ENCODE measurements at regions not wholly inside any gene's neighbourhood (a gene's known extent, or its start where the extent isn't known, plus 50 kb on each side); places are given as distances from the start of the nearest gene placed in this dataset.
"Not testable (repeated sequence)": the region's sequence is repeated elsewhere in the genome, so short reads cannot be mapped to it uniquely, and the experiment has no call there.

DNA sequence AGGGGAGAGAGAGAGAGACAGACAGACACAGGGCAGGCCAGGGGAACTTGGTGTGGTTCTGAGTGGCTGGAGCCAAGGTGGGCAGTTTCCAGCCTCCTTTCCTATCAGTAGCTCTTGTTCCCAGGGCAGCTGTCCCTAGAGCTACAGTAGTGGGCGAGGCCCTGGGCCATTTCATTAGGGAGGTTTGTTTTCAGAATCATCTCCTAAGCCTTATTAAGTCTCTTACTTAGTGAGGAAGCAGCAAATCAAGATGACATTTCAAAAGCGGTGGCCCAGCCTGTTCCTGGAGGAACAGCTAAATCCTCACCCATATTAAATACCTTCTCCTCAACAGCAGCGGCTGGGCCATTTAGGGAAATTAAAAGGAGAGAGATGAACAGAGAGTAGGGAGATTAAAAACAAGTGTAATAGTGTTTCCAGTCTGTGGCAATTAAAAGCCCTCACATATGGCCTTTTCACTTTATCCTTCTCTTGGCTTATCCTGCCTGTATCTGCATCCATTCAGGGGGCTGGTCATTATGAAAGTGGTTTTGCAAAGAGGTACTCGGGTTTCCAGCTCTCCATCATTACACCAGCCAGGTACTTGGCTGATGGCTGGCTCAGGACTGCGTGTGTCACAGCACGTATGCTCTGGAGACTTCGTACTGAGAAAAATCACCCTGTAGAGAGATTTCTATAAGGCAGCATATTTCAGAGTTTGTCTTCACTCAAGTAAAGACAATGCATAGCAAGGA is 91.9 kb upstream of the PRR23C start:
- DNase-seq: no peak

GRCh38 chr3:139140553-139140952 is 95.9 kb upstream of the PRR23C start:
- no peak for DNase-seq

- DNase-seq: not testable (repeated sequence)
Measured at GRCh38 chr3:139145980-139146379, 101.3 kb upstream of the PRR23C start.

- no peak for DNase-seq
Measured at GRCh38 chr3:139151530-139151929, 106.8 kb upstream of the PRR23C start.

DNA sequence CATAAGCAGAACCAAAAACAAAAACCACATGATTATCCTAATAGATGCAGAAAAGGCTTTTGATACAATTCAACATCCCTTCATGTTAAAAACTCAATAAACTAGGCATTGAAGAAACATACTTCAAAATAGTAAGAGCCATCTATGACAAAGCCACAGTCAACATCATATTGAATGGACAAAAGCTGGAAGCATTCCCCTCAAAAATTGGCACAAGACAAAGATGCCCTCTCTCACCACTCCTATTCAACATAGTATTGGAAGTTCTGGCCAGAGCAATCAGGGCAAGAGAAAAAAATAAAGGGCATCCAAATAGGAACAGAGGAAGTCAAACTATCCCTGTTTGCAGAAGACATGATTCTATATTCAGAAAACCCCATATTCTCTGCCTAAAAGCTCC is 108.7 kb upstream of the PRR23C start:
- not testable (repeated sequence) for DNase-seq

- no peak for DNase-seq
Measured at GRCh38 chr3:139157161-139157932, 112.7 kb upstream of the PRR23C start.

GRCh38 chr3:139159356-139159755 is 114.7 kb upstream of the PRR23C start:
- DNase-seq: no peak

DNA sequence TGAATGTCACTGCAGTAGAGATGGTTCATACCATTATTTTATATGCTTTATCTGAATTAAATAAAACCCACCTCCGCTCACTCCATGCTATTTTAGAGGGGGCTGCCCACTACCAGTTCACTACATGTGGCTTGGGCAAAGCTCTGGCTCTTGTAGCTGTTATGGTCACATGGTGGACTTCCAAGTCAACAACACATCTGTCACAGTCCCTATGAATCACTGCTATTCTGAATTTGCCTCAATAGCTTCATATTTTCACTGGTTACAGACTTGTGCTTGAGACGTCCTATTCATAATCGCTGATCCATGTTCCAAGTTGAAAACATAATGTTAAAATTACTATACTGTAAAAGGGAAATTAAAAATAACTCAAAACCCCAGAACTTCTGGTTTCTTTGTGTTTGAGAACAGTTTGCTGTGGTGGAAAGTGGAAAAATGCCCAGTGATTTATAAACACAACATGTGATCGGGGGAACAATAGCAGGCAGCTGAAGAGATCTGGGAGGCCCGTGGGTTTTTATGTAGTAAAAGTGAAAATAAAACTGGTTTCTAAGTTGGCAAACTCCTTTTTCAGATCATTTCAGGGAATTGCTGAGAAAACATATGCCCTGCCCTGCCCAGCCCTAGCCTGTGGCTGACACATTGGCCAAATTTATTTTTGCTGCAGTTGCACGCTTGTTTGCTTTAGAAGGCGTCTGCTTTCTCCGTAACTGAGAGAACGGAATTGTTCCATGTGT is 128.8 kb upstream of the PRR23C start:
- DNase-seq: no peak

GRCh38 chr3:139180489-139180888 is 135.8 kb upstream of the PRR23C start:
- no peak for DNase-seq

DNA sequence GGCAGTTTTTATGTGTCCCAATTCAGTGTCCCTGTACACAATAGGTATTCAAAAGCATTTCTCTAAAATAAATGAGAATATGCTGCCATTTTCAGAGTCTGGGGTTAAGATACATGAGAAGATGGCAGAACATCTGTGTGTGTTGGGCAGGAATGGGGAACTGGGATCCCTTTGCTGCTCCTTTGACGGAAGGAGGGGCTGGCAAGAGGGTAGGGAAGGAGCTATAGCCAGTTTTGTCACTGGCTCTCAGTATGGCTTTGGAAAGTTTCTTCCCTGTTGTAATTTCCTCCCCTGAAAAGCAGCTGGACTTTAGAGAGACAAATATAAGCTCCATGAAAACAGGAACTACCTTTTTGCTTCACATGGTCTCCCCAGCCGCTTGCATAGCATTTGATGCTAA is 137.5 kb upstream of the PRR23C start:
- no peak for DNase-seq

DNA sequence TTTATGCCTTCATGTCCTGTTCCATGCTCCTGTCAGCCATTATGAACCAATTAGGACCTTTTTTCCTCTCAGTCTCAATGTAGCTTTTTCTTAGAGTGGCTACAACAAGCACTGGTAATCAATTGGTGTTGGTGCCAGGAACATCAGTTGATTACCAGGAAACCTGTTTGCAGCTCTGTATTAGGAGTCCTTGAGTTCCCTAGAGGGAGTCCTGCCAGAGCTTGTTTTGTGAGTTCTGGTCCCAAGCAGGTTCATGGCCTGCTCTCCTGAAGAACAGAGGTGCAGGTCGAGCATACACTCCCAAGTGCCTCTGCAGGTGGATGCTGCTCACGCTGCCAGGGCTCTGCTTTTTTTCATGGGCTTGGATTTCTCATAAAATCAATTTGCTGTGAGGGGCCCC is 137.9 kb upstream of the PRR23C start:
- no peak for DNase-seq

GRCh38 chr3:139185527-139185926 is 140.8 kb upstream of the PRR23C start:
- DNase-seq: no peak

DNA sequence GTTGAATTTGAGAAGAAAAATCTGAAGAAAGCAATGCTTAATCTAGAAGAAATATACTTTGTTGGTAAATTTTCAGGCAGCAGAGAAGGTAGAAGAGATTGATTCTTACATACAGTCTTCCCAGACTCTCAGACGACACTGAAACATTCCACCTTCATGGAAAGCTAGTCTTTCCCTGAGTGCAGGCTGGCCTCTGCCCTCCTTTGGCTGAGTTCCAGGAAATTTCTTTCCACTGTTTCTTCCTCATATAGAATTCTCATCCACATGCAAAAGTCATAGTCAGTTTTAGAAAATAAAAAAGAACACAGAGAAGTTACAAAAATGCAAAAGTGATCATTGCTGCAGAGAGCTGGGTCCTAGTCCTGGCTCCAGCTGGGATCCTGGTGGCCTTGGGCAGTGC is 142.5 kb upstream of the PRR23C start:
- DNase-seq: no peak

GRCh38 chr3:139187648-139188047 is 143.0 kb upstream of the PRR23C start:
- DNase-seq: no peak

- no peak for DNase-seq
Measured at GRCh38 chr3:139189943-139190342, 145.3 kb upstream of the PRR23C start.

GRCh38 chr3:139194421-139194820 is 149.4 kb upstream of the MRPS22 start:
- not testable (repeated sequence) for DNase-seq

DNA sequence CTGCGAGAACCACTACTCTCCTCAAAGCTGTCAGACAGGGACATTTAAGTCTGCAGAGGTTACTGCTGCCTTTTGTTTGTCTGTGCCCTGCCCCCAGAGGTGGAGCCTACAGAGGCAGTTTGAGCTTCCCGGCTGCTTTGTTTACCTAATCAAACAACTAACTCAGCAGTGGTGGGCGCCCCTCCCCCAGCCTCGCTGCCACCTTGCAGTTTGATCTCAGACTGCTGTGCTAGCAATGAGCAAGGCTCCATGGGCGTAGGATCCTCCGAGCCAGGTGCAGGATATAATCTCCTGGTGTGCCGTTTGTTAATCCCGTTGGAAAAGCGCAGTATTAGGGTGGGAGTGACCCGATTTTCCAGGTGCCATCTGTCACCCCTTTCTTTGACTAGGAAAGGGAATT is 147.7 kb upstream of the MRPS22 start:
- not testable (repeated sequence) for DNase-seq

DNA sequence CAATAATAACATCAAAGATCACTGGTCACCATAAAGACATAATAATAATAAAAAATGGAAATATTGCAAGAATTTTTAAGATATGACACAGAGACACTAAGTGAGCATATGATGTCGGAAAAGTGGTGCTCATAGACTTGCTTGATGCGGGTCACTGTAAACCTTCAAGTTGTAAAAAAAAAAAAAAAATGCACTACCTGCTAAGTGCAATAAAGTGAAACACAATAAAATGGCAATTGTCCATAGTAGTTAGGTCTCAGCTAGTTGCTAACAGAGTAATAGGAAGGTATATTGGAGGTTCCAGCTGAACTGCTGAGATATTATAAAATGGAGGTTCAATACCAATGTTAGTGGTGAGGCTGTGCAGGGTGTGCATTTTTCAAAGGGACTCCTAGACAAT is 146.6 kb upstream of the MRPS22 start:
- no peak for DNase-seq

- no peak for DNase-seq
Measured at GRCh38 chr3:139198186-139198585, 145.6 kb upstream of the MRPS22 start.

DNA sequence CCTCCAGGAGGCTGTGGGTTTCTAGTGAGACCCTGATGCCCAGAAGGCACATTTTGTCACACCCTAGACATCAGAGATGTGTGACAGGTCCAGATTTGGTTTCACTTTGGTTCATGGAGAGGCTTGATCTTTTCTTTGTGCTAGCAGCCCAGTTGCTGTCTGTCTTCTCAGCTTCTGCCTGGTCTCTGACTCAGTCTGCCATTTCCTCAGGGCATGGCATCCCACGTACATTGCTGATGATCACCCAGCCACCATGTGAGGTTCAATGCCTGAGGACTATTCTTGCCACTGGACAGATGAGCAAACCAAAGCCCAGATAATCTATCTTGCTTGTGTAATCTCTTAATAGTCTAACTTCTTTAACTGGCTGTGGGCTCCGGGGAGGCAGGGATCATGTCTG is 144.9 kb upstream of the MRPS22 start:
- no peak for DNase-seq

GRCh38 chr3:139199421-139200010 is 144.3 kb upstream of the MRPS22 start:
- no peak for DNase-seq

GRCh38 chr3:139201446-139202225 is 142.2 kb upstream of the MRPS22 start:
- no peak for DNase-seq

Measured in fibroblast of skin of right quadriceps (primary cell).